HG02852 (cell line): ENCODE measurements at regions not wholly inside any gene's neighbourhood (a gene's known extent, or its start where the extent isn't known, plus 50 kb on each side); places are given as distances from the start of the nearest gene placed in this dataset.

Experiments
- ATAC-seq: cut with Tn5 transposase; IDR thresholded peaks from one replicate; pipeline ENCODE4 v1.9.1; 2021; ENCODE audit warnings: mild to moderate bottlenecking, moderate library complexity; ENCODE audit not compliant: unreplicated experiment

- no peak for ATAC-seq
Measured at GRCh38 chr17:33809748-33810147, 445.3 kb upstream of the CCL2 start.

- ATAC-seq, result no peak
Measured at GRCh38 chr17:33811004-33811760, 443.9 kb upstream of the CCL2 start.

GRCh38 chr17:33811984-33812577 lies 443.0 kb upstream of the CCL2 start:
- no peak for ATAC-seq

- no peak for ATAC-seq
Measured at GRCh38 chr17:33814852-33815251, 440.2 kb upstream of the CCL2 start.

- no peak for ATAC-seq
Measured at GRCh38 chr17:33816036-33816435, 439.0 kb upstream of the CCL2 start.

- no peak for ATAC-seq
Measured at GRCh38 chr17:33816842-33817617, 438.1 kb upstream of the CCL2 start.

GRCh38 chr17:33819539-33819938 lies 435.5 kb upstream of the CCL2 start:
- no peak for ATAC-seq

GRCh38 chr17:33832262-33832661 lies 422.8 kb upstream of the CCL2 start:
- no peak for ATAC-seq

GRCh38 chr17:33837281-33837680 lies 417.8 kb upstream of the CCL2 start:
- no peak for ATAC-seq

GRCh38 chr17:33838281-33838680 lies 416.8 kb upstream of the CCL2 start:
- no peak for ATAC-seq

GRCh38 chr17:33847900-33848299 lies 407.2 kb upstream of the CCL2 start:
- no peak for ATAC-seq

GRCh38 chr17:33848433-33848832 lies 406.7 kb upstream of the CCL2 start:
- ATAC-seq, result no peak

- no peak for ATAC-seq
Measured at GRCh38 chr17:33854596-33854995, 400.5 kb upstream of the CCL2 start.

- ATAC-seq, result no peak
Measured at GRCh38 chr17:33858121-33858520, 397.0 kb upstream of the CCL2 start.

- no peak for ATAC-seq
Measured at GRCh38 chr17:33858682-33859081, 396.4 kb upstream of the CCL2 start.

- ATAC-seq, result no peak
Measured at GRCh38 chr17:33862772-33863602, 392.1 kb upstream of the CCL2 start.

GRCh38 chr17:33864758-33865229 lies 390.3 kb upstream of the CCL2 start:
- ATAC-seq, result no peak

- ATAC-seq, result no peak
Measured at GRCh38 chr17:33868899-33869298, 386.2 kb upstream of the CCL2 start.

- ATAC-seq, result no peak
Measured at GRCh38 chr17:33870936-33871335, 384.1 kb upstream of the CCL2 start.

- no peak for ATAC-seq
Measured at GRCh38 chr17:33871720-33872540, 383.2 kb upstream of the CCL2 start.
